ENCODE measurements at regions not wholly inside any gene's neighbourhood (a gene's known extent, or its start where the extent isn't known, plus 50 kb on each side); places are given as distances from the start of the nearest gene placed in this dataset.

DNA sequence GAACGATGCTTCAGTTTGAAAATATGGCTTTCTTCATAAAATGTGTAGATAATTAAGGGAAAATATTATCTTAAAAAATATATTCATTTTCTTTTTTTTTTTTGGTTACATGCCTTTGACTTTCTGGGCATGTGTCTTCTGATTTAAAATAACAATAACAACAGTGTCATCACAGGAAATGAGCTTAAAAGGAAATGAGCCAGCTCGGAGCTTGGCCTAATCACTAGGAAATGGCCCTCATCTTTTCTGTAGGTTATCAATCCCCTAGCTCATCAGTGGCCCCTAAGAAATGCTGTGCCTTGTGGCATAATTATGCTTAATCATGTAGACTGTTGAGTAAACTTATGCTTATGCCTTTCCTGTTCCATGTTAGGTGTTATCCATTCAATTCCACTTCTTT lies 141.8 kb upstream of the FHL2 start:
- H3K36me3 ChIP-seq (ENCODE audit: control insufficient read depth, low read length) = no peaks in the 10 kb centered on the region
- no peak overlapping the region for H3K4me2 ChIP-seq (ENCODE audit: low read length)
- H3K27me3 ChIP-seq (ENCODE audit: control insufficient read depth, low read length) = peaks cover 9% of the 10 kb centered on the region
- H3K79me2 ChIP-seq (ENCODE audit: control insufficient read depth, low read length) = no peaks in the 10 kb centered on the region
- H3K27ac ChIP-seq (ENCODE audit: low read depth, low read length) = no peak overlapping the region
- no peaks in the 10 kb centered on the region for H3F3A ChIP-seq (ENCODE audit: control insufficient read depth, insufficient read depth)
- H3K9me3 ChIP-seq (ENCODE audit: control insufficient read depth, insufficient read depth, low read length) = no peaks in the 10 kb centered on the region
- no peak for TF ChIP-seq EZH2phosphoT487 (IDR thresholded peaks at IDR 0.05; ENCODE audit: borderline replicate concordance, low read length)
- TF ChIP-seq, protein P1, sequence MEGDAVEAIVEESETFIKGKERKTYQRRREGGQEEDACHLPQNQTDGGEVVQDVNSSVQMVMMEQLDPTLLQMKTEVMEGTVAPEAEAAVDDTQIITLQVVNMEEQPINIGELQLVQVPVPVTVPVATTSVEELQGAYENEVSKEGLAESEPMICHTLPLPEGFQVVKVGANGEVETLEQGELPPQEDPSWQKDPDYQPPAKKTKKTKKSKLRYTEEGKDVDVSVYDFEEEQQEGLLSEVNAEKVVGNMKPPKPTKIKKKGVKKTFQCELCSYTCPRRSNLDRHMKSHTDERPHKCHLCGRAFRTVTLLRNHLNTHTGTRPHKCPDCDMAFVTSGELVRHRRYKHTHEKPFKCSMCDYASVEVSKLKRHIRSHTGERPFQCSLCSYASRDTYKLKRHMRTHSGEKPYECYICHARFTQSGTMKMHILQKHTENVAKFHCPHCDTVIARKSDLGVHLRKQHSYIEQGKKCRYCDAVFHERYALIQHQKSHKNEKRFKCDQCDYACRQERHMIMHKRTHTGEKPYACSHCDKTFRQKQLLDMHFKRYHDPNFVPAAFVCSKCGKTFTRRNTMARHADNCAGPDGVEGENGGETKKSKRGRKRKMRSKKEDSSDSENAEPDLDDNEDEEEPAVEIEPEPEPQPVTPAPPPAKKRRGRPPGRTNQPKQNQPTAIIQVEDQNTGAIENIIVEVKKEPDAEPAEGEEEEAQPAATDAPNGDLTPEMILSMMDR (IDR thresholded peaks at IDR 0.05; ENCODE audit: low read depth, low read length, poor library complexity, severe bottlenecking) = no peak
- no peaks in the 10 kb centered on the region for H3K4me1 ChIP-seq (ENCODE audit: control insufficient read depth, low read length)
- H3K9me2 ChIP-seq (replicated peaks; ENCODE audit: control insufficient read depth, low read length) = no peaks in the 10 kb centered on the region
- H3K4me3 ChIP-seq (ENCODE audit: low read length) = no peak overlapping the region
- H4K20me1 ChIP-seq (ENCODE audit: control insufficient read depth, insufficient read depth, low read depth, low read length) = no peaks in the 10 kb centered on the region

DNA sequence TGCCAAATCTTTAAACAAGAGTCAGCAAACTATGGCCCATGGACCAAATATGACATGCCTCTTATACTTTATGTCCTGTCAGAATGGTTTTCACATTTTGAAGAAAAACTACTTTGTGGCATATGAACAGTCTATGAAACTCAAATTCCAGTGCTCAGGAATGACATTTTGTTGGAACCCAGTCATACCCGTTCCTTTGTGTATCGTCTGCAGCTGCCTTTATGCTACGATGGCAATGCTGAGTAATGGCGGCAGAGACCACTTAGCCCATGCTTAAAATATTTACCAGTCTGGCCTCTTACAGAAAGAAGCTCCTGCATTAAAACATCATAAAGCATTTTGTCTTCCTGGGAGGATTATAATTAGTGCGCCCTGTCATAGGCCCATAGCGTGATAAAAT lies 140.5 kb upstream of the FHL2 start:
- Histone ChIP-seq H3K36me3 (ENCODE audit: control insufficient read depth, low read length) (no peaks in the 10 kb centered on the region), H3K4me1 (ENCODE audit: control insufficient read depth, low read length) (no peaks in the 10 kb centered on the region), H4K20me1 (ENCODE audit: control insufficient read depth, insufficient read depth, low read depth, low read length) (no peaks in the 10 kb centered on the region), H3F3A (ENCODE audit: control insufficient read depth, insufficient read depth) (no peaks in the 10 kb centered on the region), H3K27me3 (ENCODE audit: control insufficient read depth, low read length) (peaks cover 9% of the 10 kb centered on the region), H3K9me3 (ENCODE audit: control insufficient read depth, insufficient read depth, low read length) (no peaks in the 10 kb centered on the region), H3K27ac (ENCODE audit: low read depth, low read length) (no peak overlapping the region), H3K9me2 (replicated peaks; ENCODE audit: control insufficient read depth, low read length) (no peaks in the 10 kb centered on the region), H3K4me2 (ENCODE audit: low read length) (no peak overlapping the region), H3K79me2 (ENCODE audit: control insufficient read depth, low read length) (no peaks in the 10 kb centered on the region), H3K4me3 (ENCODE audit: low read length) (no peak overlapping the region)
- TF ChIP-seq, protein P1 (IDR thresholded peaks at IDR 0.05; ENCODE audit: low read depth, low read length, poor library complexity, severe bottlenecking) = no peak
- no peak for TF ChIP-seq EZH2phosphoT487 (IDR thresholded peaks at IDR 0.05; ENCODE audit: borderline replicate concordance, low read length)

DNA sequence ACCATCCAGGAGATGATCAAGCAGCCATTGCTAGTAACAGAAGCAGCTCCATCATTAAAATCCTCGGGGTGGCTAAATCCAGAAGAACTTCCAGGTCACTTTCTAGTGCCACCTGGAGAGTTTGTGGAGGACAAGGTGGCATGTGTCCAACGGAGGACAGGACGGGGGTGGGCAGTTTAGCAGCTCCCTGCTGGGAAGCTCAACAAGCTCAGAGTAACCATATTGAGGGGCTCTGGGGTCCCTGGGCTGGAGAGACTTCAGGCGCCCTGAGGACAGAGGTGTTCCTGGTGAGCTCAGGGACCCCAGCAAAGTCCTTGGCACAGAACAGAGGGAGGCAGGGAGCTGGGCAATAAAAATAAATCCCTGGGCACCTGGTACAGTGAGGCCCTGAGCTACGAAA lies 140.0 kb upstream of the FHL2 start:
- no peaks in the 10 kb centered on the region for H3K79me2 ChIP-seq (ENCODE audit: control insufficient read depth, low read length)
- H3K27ac ChIP-seq (ENCODE audit: low read depth, low read length) = no peak overlapping the region
- H3K4me2 ChIP-seq (ENCODE audit: low read length) = no peak overlapping the region
- TF ChIP-seq, protein P1 (IDR thresholded peaks at IDR 0.05; ENCODE audit: low read depth, low read length, poor library complexity, severe bottlenecking) = no peak
- no peak for TF ChIP-seq EZH2phosphoT487 (IDR thresholded peaks at IDR 0.05; ENCODE audit: borderline replicate concordance, low read length)
- no peaks in the 10 kb centered on the region for H3K9me3 ChIP-seq (ENCODE audit: control insufficient read depth, insufficient read depth, low read length)
- H3F3A ChIP-seq (ENCODE audit: control insufficient read depth, insufficient read depth) = no peaks in the 10 kb centered on the region
- no peaks in the 10 kb centered on the region for H3K4me1 ChIP-seq (ENCODE audit: control insufficient read depth, low read length)
- H3K27me3 ChIP-seq (ENCODE audit: control insufficient read depth, low read length) = peaks cover 9% of the 10 kb centered on the region
- H3K9me2 ChIP-seq (replicated peaks; ENCODE audit: control insufficient read depth, low read length) = no peaks in the 10 kb centered on the region
- H3K36me3 ChIP-seq (ENCODE audit: control insufficient read depth, low read length) = no peaks in the 10 kb centered on the region
- H3K4me3 ChIP-seq (ENCODE audit: low read length) = no peak overlapping the region
- H4K20me1 ChIP-seq (ENCODE audit: control insufficient read depth, insufficient read depth, low read depth, low read length) = no peaks in the 10 kb centered on the region

DNA sequence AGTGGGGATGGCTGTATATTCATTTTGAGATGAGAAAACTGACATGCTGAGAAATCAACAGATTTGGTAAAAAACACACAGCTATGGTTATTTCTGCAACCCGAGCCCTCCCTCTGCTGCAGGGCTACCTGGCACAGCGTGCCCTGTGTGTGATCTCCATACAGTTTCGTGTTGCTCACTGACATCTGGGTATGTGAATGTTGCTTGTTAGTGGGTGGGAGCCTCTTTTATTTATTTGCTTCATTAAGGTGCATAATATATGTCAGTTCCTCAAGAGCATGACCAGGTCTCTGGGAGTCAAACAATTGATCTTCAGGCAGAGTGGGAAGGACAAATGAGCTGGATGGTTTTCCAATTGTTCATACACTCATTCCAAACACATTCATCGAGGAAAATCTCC lies 139.1 kb upstream of the FHL2 start:
- no peaks in the 10 kb centered on the region for H3K36me3 ChIP-seq (ENCODE audit: control insufficient read depth, low read length)
- H3K9me2 ChIP-seq (replicated peaks; ENCODE audit: control insufficient read depth, low read length) = no peaks in the 10 kb centered on the region
- H3K4me2 ChIP-seq (ENCODE audit: low read length) = no peak overlapping the region
- no peaks in the 10 kb centered on the region for H3K9me3 ChIP-seq (ENCODE audit: control insufficient read depth, insufficient read depth, low read length)
- H3K4me1 ChIP-seq (ENCODE audit: control insufficient read depth, low read length) = no peaks in the 10 kb centered on the region
- no peaks in the 10 kb centered on the region for H3K79me2 ChIP-seq (ENCODE audit: control insufficient read depth, low read length)
- no peaks in the 10 kb centered on the region for H4K20me1 ChIP-seq (ENCODE audit: control insufficient read depth, insufficient read depth, low read depth, low read length)
- no peak overlapping the region for H3K4me3 ChIP-seq (ENCODE audit: low read length)
- H3F3A ChIP-seq (ENCODE audit: control insufficient read depth, insufficient read depth) = no peaks in the 10 kb centered on the region
- TF ChIP-seq EZH2phosphoT487 (IDR thresholded peaks at IDR 0.05; ENCODE audit: borderline replicate concordance, low read length) = no peak
- TF ChIP-seq, protein P1 (IDR thresholded peaks at IDR 0.05; ENCODE audit: low read depth, low read length, poor library complexity, severe bottlenecking) = no peak
- peaks cover 9% of the 10 kb centered on the region for H3K27me3 ChIP-seq (ENCODE audit: control insufficient read depth, low read length)
- no peak overlapping the region for H3K27ac ChIP-seq (ENCODE audit: low read depth, low read length)

All from DOHH2 (cell line).